NAMALWA (cell line): ENCODE measurements at regions not wholly inside any gene's neighbourhood (a gene's known extent, or its start where the extent isn't known, plus 50 kb on each side); places are given as distances from the start of the nearest gene placed in this dataset.
"Not testable (repeated sequence)": the region's sequence is repeated elsewhere in the genome, so short reads cannot be mapped to it uniquely, and the experiment has no call there.

Experiments
- DNase-seq: peaks from one replicate; pipeline ENCODE4 v3.0.0-alpha.2; 2015; ENCODE audit warnings: low spot score

- DNase-seq, result no peak
Observed at GRCh38 chr7:86012971-86013370, 630.7 kb upstream of the GRM3 start.

GRCh38 chr7:86008898-86009297 lies 634.8 kb upstream of the GRM3 start:
- DNase-seq, result no peak

GRCh38 chr7:86006909-86007308 lies 636.8 kb upstream of the GRM3 start:
- no peak for DNase-seq

GRCh38 chr7:86002858-86003257 lies 640.9 kb upstream of the GRM3 start:
- no peak for DNase-seq

GRCh38 chr7:85997515-85997914 lies 646.2 kb upstream of the GRM3 start:
- DNase-seq, result no peak

GRCh38 chr7:85995101-85995500 lies 648.6 kb upstream of the GRM3 start:
- no peak for DNase-seq

- DNase-seq, result no peak
Observed at GRCh38 chr7:85980740-85981139, 663.0 kb upstream of the GRM3 start.

- no peak for DNase-seq
Observed at GRCh38 chr7:85974176-85974575, 669.5 kb upstream of the GRM3 start.

- no peak for DNase-seq
Observed at GRCh38 chr7:85972504-85973141, 671.1 kb upstream of the GRM3 start.

- no peak for DNase-seq
Observed at GRCh38 chr7:85954961-85955360, 688.7 kb upstream of the GRM3 start.

GRCh38 chr7:85950871-85951270 lies 692.8 kb upstream of the GRM3 start:
- DNase-seq, result no peak

GRCh38 chr7:85950418-85950817 lies 693.3 kb upstream of the GRM3 start:
- DNase-seq, result no peak

GRCh38 chr7:85947767-85948166 lies 695.9 kb upstream of the GRM3 start:
- DNase-seq, result no peak

- DNase-seq, result no peak
Observed at GRCh38 chr7:85940798-85941197, 702.9 kb upstream of the GRM3 start.

GRCh38 chr7:85931919-85932318 lies 711.8 kb upstream of the GRM3 start:
- no peak for DNase-seq

GRCh38 chr7:85928500-85928899 lies 715.2 kb upstream of the GRM3 start:
- DNase-seq, result no peak

- DNase-seq, result no peak
Observed at GRCh38 chr7:85927226-85927625, 716.5 kb upstream of the GRM3 start.

- DNase-seq, result no peak
Observed at GRCh38 chr7:85924062-85924461, 719.6 kb upstream of the GRM3 start.

GRCh38 chr7:85916016-85916415 lies 727.7 kb upstream of the GRM3 start:
- no peak for DNase-seq

GRCh38 chr7:85914437-85914836 lies 727.6 kb upstream of the SEMA3D start:
- no peak for DNase-seq

- no peak for DNase-seq
Observed at GRCh38 chr7:85908051-85908450, 721.2 kb upstream of the SEMA3D start.

GRCh38 chr7:85897967-85898366 lies 711.1 kb upstream of the SEMA3D start:
- no peak for DNase-seq

GRCh38 chr7:85896531-85896930 lies 709.7 kb upstream of the SEMA3D start:
- DNase-seq, result no peak

- DNase-seq, result no peak
Observed at GRCh38 chr7:85895835-85896234, 709.0 kb upstream of the SEMA3D start.

- not testable (repeated sequence) for DNase-seq
Observed at GRCh38 chr7:85891900-85892299, 705.0 kb upstream of the SEMA3D start.
